GM21360 (cell line): ENCODE measurements at regions not wholly inside any gene's neighbourhood (a gene's known extent, or its start where the extent isn't known, plus 50 kb on each side); places are given as distances from the start of the nearest gene placed in this dataset.

Experiments
- ATAC-seq: cut with Tn5 transposase; IDR thresholded peaks from one replicate; pipeline ENCODE4 v1.9.1; 2021; ENCODE audit warnings: mild to moderate bottlenecking, moderate library complexity; ENCODE audit not compliant: unreplicated experiment

DNA sequence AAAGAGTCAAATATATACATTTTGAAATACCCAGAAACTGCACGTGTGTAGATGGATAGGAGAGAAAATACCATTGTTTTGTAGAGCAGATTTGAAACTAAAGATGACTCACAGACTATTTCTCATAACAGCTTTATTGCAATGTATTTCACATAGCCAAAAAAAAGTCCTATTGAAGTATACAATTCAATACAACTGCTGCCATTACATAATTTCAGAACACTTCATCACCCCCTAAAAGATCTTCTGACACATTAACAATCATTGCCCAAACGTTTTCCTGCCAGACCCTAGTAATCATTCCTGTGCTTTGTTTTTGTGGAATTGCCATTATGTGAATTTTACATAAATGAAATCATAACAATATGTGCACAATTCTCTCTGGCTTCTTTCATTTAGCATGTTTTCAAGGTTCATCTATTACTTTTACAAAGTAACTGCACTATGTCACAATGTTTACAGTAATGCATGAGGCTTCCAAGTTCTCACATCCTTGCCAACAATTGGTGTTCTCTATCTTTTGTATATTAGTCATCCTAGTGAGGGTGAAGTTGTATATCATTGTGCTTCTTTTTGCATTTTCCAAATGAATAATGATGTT, 378.6 kb upstream of the CWC22 start:
- ATAC-seq = no peak

- ATAC-seq = no peak
Observed at GRCh38 chr2:180376066-180376465, 369.0 kb upstream of the CWC22 start.

GRCh38 chr2:180374502-180375281, 367.6 kb upstream of the CWC22 start:
- ATAC-seq = no peak

DNA sequence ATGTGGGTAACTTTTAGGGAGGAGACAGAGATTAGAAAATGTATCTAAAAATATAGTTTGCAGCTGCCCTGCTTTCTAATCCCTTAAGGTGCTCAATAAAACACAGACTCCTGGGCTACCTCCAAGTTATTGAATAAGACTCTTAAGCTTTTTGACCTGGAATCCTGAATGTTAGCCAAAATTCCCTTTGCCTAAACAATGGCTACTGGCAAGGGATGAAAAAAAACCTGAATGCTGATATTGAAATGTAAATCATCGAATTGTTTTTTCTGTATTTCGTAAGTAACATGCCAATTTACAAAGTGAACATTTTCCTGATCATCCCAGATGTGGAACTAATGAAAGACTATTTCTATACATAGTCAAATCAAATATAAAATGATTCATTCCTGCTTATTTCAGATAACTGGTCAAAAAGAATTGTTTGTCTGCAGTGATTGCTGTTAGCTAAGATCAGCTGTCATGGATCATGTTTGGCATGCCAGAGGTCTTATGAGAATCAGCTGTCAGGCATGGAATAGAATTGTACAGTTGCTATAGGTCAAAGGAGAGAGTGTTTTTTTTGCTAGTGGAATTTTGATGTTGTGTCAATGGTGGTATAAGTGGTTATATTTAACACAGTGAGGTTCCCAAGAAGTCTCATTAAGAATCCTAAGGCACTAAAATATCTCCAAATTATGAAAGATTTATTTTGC, 363.6 kb upstream of the CWC22 start:
- ATAC-seq = no peak

DNA sequence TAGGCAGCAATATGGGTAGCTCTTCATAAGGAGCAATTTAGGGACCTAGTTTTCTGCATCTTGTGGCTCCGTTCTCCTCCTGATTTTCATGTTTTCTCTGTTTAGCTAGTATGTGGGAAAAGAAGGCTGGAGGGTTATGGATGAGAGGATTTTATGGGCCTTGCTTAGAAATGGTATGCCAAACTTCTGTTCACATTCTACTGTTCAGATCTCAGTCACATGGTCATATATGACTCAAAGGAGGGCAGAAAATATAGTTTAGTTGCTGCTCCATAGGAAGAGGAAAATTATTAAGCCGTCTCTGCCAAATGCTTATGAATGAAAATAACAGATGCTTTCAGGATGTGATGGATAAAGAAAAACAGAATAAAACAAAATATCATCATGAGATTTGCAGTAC, 361.8 kb upstream of the CWC22 start:
- ATAC-seq = no peak

DNA sequence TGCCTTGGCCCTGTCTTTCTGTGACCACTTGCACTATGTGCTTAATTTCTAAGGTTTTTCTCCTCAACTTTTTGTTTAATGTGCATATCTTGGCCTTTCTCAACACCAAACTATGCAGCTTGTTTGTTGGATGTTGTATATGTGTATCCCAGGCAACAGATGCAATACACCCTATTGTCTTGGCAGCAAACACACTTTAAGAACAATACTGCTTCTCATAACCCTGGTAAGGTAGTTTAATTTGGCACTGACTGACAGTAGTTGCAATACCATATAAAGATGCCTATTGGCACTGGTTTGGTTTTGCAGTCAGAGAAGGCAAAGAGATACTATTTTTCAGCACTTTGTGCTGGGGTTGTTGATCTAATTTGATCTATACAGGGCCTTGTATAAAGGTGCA, 360.7 kb upstream of the CWC22 start:
- ATAC-seq = no peak

- no peak for ATAC-seq
Observed at GRCh38 chr2:180366481-180366880, 359.4 kb upstream of the CWC22 start.

DNA sequence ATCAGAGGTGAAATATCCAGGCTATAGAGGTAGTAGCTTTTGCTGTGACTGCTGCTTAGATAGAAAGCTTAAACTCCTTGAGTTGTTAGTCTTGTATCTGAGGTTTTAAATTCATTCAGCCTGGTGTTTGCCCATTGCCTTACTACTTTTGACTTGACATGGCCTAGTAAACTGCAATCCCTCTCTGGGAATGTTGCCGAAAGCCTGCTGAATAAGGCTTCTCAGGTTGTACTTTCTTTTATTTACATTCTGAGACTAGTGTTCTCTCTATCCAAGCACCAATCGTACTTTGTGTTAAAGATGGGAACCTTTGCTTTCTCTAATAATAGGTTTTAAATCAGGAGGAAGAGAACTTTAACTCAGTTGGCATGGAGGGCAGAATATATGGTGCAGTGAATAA, 357.6 kb upstream of the CWC22 start:
- no peak for ATAC-seq

GRCh38 chr2:180360283-180360618, 353.2 kb upstream of the CWC22 start:
- ATAC-seq = peak; percentile 39

DNA sequence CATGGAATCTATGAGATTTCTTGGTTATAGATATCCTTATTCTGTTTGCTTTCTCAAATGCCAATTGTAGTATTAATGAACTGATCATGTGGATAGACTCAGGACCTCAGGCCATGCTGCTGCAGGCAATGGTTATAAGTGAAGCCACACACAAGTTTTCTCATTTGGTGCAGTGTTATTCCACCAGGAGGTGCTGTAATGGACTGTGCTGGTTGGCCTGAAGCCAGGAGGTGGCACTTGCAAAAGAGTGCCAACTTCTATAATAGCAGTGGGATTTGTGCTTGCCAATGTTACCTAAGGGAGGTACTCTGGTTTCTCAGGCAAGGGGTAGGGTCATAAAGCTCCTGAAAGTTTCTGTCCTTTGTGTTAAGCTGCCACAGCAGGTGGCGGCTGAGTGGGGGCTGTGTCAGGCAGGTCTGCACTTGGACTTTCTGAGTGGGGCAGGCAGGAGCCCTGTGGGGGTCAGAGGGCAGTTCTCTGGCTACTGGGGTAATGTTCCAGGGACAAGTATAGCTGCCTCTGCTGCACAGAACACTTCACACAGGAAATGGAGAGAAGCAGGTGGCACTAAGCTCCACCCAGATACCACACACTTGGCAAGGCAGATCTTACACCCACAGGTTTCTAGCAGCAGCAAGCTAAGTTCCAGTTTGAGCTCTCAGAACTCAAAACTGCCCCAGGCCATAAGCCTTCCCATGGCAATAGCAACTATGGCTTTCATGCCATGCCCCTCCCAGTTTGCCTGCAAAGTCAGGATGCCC, 352.6 kb upstream of the CWC22 start:
- ATAC-seq = peak; percentile 95

DNA sequence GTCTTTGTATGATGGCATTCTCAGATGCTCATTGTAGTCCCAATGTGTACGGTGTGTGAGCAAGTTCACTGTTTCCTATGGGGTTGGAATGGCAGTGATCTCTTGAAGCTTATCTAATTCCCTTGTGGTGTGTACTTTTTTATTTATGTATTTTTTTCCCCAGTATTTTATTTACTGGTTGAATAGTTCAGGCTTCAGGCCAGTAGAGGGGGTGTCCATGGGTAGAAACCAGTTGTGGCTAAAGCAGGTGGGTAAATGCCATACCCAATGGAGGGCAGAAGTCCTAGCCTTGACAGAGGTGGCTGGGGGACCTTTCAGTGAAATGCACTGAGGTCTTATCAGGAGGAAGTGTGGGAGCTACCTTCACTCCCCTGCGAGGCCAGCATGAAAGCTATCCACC, 351.4 kb upstream of the CWC22 start:
- no peak for ATAC-seq

- ATAC-seq = no peak
Observed at GRCh38 chr2:180356676-180357075, 349.6 kb upstream of the CWC22 start.

- no peak for ATAC-seq
Observed at GRCh38 chr2:180352620-180353019, 345.5 kb upstream of the CWC22 start.

DNA sequence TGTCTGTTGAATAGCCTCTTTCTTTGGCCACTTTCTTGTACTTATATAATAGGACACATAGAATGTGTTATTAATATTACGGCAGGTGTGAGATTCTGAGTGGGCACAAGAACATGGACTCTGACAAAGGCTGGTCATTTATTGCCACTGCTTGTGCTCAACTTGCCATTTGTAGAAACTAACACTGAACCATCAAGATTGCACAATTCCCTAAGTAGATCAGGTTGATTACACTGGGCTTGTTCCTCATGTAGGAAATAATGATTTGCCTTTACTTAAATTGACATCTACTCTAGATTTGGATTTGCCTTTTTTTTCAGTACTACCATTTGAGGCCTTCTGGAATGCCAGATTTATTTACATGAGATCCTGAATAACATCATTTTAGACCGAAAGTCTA, 342.7 kb upstream of the CWC22 start:
- ATAC-seq = no peak

GRCh38 chr2:180343528-180344345, 336.6 kb upstream of the CWC22 start:
- ATAC-seq = no peak

- ATAC-seq = no peak
Observed at GRCh38 chr2:180337136-180337535, 330.0 kb upstream of the CWC22 start.

GRCh38 chr2:180336550-180336949, 329.5 kb upstream of the CWC22 start:
- ATAC-seq = no peak

DNA sequence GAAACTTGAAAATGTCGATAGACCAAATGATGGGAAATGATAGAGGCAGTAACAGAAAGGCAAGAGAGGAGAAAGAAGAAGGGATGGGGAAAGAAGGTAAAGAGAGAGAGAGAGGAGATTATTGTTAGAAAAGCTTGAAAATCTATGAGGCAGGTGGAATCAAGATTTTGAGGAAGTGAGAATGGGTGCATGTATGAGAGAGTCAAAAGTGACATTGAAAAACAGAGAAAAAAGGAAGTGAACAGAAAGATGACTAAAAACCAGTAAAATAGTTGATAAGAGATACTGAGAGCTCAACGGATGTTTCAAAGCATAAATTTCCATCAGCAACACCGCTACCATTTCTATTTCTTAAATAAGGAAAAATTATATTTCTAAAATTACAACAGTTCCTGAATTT, 327.4 kb upstream of the CWC22 start:
- peak; percentile 100 for ATAC-seq

DNA sequence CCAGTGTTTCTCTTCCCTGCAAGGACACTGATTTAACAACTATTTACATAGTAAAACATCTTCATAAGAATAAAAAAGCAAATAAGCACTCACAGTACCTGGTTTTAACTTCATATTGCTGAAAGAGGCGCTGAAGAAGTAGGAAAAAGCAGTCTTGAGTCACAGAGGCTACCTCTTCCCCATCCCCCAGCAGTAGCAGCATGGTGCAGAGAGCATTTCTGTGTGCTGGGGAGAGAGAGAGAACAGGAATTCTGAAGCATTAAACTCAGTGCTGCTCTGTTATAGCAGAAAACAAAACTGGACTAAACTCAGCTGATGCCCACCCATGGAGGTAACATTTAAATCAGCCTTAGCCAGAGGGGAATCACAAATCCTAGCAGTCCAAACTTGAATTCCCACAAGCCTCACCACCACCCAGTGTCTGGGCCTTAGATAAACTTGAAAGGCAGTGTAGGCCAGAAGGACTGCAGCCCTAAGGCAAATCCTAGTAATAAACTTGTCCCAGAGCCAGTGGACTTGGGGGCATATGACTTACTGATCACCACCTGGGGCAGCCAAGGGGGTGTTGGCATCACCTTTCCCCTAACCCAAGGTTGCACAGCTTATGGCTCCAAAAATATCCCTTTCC, 321.8 kb upstream of the CWC22 start:
- no peak for ATAC-seq

- no peak for ATAC-seq
Observed at GRCh38 chr2:180327185-180327584, 320.1 kb upstream of the CWC22 start.
